ENCODE measurements at regions not wholly inside any gene's neighbourhood (a gene's known extent, or its start where the extent isn't known, plus 50 kb on each side); places are given as distances from the start of the nearest gene placed in this dataset.

DNA sequence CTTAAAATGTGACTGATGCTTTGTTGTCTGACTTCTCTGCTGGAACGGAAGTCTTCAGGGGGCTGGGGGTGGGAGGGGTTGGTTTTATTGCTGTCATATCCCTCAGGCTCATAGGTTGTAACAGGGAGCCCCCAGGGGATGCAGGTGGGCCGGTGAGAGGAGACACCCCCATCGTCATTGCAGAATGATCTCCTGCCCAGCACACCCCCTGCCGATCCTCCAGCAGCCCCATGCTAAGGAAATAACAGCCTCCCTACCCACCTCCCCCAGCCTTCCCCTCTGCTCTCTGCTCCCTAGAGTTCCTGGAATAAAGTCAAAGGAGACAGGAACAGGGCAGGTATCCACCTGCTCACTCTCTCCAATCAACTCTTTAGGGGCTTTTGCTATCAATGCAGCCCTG is 270.1 kb upstream of the TNRC6C start:
- H3K4me3 ChIP-seq (ENCODE audit: low read depth, low read length), result no peak overlapping the region
- no peak for DNase-seq (ENCODE audit: low read depth)
- H3K36me3 ChIP-seq (ENCODE audit: control insufficient read depth, insufficient read depth, low read length), result no peaks in the 10 kb centered on the region
- H3K27me3 ChIP-seq (ENCODE audit: control insufficient read depth, insufficient read depth, low read length), result peaks cover 25% of the 10 kb centered on the region
- TF ChIP-seq, protein P1, sequence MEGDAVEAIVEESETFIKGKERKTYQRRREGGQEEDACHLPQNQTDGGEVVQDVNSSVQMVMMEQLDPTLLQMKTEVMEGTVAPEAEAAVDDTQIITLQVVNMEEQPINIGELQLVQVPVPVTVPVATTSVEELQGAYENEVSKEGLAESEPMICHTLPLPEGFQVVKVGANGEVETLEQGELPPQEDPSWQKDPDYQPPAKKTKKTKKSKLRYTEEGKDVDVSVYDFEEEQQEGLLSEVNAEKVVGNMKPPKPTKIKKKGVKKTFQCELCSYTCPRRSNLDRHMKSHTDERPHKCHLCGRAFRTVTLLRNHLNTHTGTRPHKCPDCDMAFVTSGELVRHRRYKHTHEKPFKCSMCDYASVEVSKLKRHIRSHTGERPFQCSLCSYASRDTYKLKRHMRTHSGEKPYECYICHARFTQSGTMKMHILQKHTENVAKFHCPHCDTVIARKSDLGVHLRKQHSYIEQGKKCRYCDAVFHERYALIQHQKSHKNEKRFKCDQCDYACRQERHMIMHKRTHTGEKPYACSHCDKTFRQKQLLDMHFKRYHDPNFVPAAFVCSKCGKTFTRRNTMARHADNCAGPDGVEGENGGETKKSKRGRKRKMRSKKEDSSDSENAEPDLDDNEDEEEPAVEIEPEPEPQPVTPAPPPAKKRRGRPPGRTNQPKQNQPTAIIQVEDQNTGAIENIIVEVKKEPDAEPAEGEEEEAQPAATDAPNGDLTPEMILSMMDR (IDR thresholded peaks at IDR 0.05; ENCODE audit: insufficient read depth, low read length, poor library complexity, severe bottlenecking), result no peak

DNA sequence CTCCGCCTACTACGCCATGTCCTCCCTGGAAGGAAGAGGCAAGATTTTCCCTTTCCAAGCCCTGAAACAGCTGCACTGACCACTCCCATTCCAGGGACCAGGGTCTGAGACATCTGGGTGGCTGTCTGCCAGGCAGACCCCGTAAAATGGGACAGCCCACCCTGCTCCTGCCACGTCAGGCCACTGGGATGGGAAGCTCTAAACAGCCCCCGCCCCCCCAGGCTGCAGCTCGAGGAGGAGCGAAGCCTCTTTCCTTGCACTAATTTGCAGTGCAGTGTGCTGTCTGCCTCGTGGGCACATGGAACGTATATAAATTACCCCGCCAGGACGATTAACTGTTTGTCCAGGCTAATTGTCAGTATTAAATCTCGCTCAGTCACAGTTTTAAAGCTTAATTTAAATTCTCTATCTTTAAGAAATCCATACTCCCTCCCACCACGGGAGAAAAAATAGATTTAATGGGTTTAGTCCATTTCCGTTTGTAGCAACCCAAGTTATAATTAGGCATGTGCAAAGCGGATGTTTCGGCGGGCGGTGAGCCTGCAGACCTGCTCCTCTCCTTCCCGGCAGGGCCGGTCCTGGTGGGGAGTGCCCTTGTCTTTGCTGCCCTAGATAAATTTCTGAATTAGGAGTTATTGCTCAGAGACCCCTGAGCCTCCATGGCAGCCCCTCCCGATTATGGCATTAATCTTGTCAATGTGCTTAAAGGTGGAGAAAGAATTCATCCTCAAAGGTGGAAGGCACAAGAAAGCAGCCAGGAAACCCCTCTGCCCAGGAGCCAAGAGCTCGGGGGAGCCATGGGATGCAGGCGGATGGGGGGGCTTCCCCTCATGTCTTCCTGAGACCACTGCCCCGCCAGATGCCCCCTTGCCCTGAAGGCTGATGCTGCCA is 268.0 kb upstream of the TNRC6C start:
- no peaks in the 10 kb centered on the region for H3K36me3 ChIP-seq (ENCODE audit: control insufficient read depth, insufficient read depth, low read length)
- H3K4me3 ChIP-seq (ENCODE audit: low read depth, low read length), result no peak overlapping the region
- peaks cover 40% of the 10 kb centered on the region for H3K27me3 ChIP-seq (ENCODE audit: control insufficient read depth, insufficient read depth, low read length)
- TF ChIP-seq, protein P1 (IDR thresholded peaks at IDR 0.05; ENCODE audit: insufficient read depth, low read length, poor library complexity, severe bottlenecking), result no peak
- DNase-seq (ENCODE audit: low read depth), result no peak

DNA sequence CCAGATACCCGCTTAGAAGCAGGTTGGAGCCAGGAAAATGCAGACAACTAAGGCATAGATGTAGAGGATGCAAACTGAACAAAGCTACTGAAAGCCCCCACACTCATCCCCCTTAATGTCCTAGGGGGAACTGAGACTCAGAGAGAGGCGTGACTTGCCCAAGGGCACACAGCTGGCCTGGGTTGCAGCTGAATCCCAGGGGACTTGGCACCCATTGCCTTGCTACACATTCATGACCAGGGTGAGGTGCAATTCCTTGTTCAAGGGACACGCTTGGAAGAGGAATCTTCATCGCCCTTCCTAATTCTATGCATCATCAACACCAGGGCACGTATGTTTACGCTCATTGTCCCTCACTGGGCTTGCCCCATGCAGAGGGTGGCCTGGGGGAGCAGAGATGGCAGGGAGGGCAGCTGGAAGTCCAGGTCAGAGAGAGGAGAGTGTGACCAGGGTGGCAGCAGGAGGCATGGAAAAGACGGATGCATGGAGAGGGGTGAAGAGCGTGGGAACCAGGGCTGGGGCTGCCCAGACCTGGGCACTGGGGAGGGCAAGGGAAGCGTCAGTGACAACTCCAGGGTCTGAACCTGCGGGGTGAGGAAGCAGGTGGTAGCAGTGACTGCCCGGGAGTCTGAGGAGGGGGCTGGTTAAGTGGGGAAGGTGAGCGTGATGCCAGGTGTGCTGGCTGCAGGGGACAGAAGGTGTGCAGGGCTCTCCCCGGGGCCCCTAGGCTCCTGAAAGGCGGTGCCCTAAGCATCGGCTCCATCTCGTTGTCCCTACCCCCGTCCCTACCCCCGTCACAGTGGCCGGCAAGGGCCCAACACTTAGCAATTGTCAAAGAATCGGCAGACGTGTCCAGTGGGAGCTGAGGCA is 267.1 kb upstream of the TNRC6C start:
- DNase-seq (ENCODE audit: low read depth), result no peak
- peaks cover 49% of the 10 kb centered on the region for H3K27me3 ChIP-seq (ENCODE audit: control insufficient read depth, insufficient read depth, low read length)
- TF ChIP-seq, protein P1 (IDR thresholded peaks at IDR 0.05; ENCODE audit: insufficient read depth, low read length, poor library complexity, severe bottlenecking), result no peak
- H3K4me3 ChIP-seq (ENCODE audit: low read depth, low read length), result no peak overlapping the region
- no peaks in the 10 kb centered on the region for H3K36me3 ChIP-seq (ENCODE audit: control insufficient read depth, insufficient read depth, low read length)

DNA sequence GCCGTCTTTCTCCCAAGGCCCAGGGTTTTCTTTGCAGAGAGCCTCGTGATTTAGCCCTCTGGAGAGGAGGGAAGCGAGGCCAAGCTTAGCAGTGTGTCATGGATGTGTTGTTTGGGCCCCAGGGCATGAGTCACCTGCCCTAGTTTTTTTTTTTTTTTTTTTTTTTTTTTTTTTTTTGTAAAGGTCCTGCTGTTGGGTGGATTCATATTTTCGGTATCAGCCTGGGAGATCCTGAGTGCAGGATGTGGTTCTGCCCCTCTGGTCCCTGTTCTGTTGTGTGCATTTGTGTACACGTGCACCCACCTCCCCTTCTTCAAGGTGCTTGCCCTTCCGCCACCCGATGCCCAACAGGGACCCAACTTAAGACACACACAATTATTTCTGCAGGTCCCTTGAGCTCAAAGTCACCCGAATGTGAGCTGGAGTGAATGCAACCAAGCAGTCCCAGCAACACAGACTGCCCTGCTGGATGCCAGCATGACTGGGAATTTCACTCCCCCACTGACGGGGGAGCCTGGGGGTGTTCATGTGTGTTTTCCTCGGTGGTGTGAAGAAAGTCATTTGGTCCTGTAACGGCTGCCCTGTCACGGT is 265.8 kb upstream of the TNRC6C start:
- DNase-seq (ENCODE audit: low read depth), result no peak
- H3K27me3 ChIP-seq (ENCODE audit: control insufficient read depth, insufficient read depth, low read length), result peaks cover 60% of the 10 kb centered on the region
- no peak overlapping the region for H3K4me3 ChIP-seq (ENCODE audit: low read depth, low read length)
- TF ChIP-seq, protein P1 (IDR thresholded peaks at IDR 0.05; ENCODE audit: insufficient read depth, low read length, poor library complexity, severe bottlenecking), result no peak
- no peaks in the 10 kb centered on the region for H3K36me3 ChIP-seq (ENCODE audit: control insufficient read depth, insufficient read depth, low read length)

DNA sequence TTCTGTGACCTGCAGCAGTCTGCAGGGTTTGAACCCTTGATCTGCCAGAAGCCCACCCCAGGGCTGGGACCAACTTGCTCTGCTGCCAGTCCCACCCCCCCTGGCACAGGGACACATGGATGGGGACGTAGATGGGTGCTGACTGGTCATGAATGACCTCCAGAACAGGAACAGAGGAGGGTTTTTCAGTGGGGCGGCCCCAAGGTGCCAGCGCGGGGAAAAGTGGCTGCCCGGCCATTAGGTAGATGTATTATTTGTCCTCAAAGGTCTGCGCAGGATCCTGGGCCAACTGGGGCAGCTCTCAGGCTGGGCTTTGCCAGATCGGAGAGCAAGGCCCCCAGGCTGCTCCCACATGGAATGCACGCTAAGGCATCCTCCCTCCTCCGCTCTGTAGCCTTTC is 265.2 kb upstream of the TNRC6C start:
- Histone ChIP-seq H3K27me3 (ENCODE audit: control insufficient read depth, insufficient read depth, low read length) (peaks cover 67% of the 10 kb centered on the region), H3K4me3 (ENCODE audit: low read depth, low read length) (no peak overlapping the region), H3K36me3 (ENCODE audit: control insufficient read depth, insufficient read depth, low read length) (no peaks in the 10 kb centered on the region)
- no peak for DNase-seq (ENCODE audit: low read depth)
- TF ChIP-seq, protein P1 (IDR thresholded peaks at IDR 0.05; ENCODE audit: insufficient read depth, low read length, poor library complexity, severe bottlenecking), result no peak
